LHCN-M2 (cell line): ENCODE measurements at regions not wholly inside any gene's neighbourhood (a gene's known extent, or its start where the extent isn't known, plus 50 kb on each side); places are given as distances from the start of the nearest gene placed in this dataset.
"Not testable (repeated sequence)": the region's sequence is repeated elsewhere in the genome, so short reads cannot be mapped to it uniquely, and the experiment has no call there.

ENCODE experiments used
- DNase-seq: peaks from one replicate; pipeline ENCODE4 v3.0.0-alpha.2; 2012; ENCODE audit warnings: low read depth

DNA sequence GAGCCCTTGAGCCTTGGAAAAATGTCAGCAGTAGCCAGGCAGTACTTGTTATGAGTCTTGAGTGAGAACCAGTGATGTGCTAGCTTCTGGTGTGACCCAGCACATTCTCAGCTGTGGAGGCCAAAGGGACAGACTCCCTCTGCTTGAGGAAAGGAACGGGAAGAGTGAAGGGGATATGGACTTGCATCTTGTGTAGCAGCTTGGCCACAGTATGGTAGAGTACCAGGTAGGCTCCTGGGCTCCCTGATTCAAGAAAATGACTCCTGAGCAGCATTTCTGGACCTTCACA is 1601.9 kb upstream of the ADGRL3 start:
- DNase-seq = no peak

DNA sequence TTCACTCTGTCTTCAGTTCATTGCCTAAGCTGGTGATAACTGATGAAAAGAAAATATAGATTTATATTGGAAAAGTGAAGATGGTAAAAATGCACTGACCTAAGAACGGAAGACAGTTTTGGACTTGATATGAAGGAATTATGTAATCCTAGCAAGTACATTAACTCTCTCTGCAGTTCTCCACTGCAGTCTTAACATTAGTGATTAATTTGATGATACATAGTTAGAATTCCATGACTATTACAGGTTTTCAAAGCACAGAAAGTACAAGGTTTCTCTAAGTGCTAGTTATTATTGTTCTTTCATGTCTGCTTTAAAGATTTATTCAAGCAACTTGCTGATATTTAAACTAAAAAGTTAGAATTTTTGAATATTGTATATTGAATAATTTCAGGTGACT is 1591.7 kb upstream of the ADGRL3 start:
- peak; percentile 38 for DNase-seq

DNA sequence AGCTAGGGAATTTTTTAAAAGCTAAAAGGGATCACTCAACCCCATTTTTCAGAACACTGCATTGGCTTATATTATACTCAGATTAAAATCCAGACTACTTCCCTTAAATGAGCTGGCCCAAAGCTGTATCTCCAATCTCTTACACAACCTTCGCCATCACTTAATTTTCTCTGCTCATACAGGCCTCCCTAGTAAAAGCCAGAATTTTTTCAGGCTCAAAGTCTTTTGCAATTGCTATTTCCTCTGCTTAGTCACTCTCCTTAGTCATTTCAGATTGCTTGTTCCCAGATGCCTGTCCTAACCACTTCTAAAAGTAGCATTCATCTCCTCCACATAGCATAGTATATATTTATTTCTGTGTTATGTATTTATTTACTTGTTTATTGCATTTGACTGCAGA is 1587.9 kb upstream of the ADGRL3 start:
- DNase-seq = peak; percentile 88

DNA sequence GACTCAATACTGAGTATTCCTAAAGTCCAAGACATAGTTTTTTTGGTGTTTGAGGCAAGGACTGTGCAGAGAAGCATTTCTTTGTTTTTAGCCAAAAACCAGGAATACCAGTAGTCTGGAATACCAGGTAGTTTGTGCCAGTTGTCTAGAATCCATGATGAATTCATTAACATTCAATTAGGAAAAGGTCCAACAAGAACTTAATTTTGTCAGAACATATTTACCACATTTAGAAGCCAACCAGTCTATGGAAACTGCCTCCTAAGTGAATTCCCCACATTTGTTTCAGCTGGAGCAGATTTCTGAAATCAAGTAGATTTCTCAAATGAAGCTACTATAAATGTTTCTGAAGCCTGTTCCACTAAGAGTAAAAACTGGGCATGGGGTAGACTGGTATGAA is 1584.8 kb upstream of the ADGRL3 start:
- no peak for DNase-seq

DNA sequence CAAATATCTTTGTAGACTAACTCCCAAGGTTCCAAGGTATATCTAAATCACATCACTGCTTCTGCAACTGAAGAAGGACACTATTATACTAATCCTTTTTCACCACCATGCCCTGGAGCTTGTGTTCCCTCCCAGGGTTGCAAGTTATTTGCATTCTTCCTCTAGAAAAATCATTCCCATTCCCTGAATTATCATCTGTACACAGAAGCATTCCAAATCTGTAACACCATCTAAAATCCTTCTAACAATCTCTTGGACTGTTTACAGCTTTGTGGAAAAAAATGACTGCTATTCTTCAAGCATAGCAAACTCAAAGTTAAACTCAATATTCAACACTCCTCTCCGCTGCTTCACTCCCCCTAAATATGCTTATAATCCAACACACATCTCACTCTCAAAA is 1570.8 kb upstream of the ADGRL3 start:
- DNase-seq = no peak

DNA sequence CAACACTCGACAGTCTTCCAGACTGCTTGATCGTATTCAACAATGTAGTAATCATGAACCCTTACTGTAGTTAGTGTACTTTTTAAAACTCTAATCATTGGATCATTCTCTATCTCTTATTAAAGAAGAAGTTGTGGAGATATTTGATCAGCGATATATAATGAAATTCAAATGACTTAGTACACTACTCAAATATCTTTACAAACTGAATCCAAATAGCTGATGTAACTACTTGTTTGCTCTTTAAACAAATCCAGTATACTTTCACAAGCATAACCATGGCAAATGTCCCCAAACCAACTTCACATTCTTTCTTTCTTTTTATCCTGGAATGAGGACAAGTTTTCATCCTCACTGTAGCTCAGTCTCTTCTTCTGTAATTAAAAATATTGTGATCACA is 1569.9 kb upstream of the ADGRL3 start:
- no peak for DNase-seq

DNA sequence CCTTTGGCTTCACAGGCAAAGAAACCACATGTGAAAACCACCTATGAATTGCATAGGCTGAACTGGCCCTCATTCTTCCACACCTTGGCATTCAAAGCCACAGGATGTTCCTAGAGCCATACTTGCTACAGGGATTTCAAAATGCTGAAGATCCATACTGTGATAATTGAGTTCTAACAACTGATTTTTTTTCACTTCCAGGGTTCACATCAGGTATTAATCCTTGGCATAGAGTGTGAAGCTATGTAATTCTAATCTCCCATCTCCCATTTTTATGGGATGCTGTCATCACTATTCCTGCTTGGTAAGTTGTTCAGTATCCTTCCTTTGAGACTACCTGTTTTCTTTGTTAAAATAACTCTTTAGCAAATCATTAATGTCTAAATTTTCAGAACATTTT is 1569.2 kb upstream of the ADGRL3 start:
- no peak for DNase-seq

DNA sequence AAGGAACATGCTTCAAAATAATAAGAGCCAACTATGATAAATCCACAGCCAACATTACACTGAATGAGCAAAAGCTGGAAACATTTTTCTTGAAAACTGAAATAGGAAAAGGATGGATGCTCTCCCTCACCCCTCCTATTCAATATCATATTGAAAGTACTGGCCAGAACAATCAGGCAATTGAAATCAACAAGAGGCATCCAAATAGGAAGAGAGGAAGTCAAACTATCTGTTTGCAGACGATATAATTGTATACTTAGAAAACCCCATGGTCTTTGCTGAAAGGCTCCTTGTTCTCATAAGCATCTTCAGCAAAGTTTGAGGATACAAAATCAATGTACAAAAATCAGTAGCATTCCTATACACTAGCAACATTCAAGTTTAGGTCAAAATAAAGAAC is 1562.5 kb upstream of the ADGRL3 start:
- no peak for DNase-seq

DNA sequence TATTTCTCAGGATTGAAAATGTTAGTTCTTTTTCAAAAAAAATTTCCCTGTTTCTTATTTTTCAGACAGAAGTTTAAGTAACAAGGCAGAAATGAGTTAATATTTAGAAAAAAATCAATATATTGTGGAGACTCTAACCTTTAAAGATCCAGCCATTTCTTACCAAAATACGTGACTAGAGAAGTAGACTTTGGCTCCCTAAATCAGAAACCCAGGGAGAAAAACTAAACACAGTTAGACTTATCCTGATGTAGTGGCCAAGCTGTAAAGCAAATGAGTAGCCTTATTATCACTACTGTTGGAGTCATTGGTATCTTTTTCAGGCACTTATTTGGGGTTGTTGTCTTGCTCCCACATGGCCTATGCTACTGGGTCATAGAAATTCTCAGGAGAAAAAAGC is 1556.4 kb upstream of the ADGRL3 start:
- no peak for DNase-seq

DNA sequence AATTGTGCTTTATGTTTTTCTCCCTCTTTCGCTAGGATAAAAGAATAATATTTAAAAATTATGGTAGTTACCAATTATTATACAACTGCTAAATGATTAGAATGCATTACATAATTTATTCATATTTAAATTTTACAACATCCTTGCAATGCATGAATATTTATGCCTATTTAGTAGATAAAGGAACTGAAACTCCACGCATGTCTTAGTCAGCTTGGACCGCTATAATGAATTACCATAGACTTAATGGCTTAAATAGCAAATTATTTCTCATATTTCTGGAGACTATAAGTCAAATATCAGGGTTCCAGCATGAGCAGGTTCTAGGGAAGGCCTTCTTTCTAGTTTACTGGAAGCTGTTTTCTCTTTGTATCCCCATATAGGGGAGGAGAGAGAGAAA is 1555.4 kb upstream of the ADGRL3 start:
- no peak for DNase-seq

DNA sequence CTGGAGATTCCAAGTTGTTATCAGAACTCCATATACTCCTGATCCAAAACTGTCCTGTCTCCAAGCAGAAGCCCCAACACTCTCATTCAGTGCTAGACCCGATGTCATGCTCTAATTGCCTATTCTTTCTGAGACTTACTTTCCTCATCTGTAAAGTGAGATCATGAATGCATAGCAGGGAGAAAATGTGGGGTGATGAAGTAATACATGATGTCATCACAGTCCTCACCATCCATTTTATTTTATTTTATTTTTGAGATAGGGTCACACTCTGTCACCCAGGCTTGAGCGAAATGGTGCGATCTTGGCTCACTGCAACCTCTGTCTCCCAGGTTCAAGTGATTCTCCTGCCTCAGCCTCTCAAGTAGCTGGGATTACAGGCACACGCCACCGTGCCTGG is 1554.0 kb upstream of the ADGRL3 start:
- no peak for DNase-seq

DNA sequence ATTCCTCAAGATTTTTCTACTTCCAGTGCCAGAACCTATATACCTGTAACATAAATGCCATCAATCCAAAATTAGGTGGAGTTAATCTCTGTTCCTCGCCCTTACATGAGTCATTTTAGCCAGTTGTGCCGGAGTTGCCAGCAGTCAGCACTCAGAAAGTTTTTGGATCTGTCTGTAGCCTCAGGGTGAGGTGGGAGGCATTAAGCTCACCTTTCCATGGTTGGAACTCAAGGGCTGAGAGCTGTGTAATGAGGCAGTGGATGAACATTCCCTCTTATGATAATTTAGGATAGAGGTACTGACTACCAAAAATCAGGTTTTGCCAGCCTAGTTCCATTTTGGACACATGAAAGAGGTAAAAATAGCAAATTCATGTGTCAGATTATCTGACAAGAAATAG is 1553.1 kb upstream of the ADGRL3 start:
- DNase-seq = no peak

DNA sequence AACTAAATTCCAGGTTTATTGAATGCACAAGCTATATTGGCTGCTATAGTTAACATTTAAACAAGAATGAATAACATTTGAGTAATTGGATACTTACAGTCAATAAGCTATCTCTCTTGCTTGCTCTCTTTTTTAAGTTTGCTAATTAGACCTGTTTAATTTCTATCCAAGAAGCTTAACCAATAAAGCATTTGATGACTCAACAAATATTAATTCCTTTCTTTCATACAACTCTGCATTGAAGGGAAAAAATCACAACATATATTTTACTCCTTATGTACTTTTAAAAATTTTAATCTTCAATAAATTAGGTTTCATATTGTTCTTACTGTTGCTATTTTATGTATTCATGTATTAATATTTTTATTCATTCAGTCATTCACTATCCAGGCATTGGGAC is 1552.6 kb upstream of the ADGRL3 start:
- no peak for DNase-seq

DNA sequence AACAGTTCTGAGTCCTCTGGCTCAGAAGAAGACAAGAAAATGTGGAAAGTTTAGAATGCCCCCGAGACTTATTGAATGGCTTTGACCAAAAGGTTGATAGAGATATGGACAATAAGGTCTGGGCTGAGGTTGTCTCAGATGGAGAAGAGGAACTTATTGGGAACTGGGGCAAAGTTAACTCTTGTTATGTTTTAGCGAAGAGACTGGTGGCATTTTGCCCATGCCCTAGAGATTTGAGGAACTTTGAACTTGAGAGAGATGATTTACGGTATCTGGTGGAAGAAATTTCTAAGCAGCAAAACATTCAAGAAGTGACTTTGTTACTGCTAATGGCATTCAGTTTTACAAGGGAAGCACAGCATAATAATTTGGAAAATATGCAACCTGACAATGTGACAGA is 1549.3 kb upstream of the ADGRL3 start:
- DNase-seq = no peak

DNA sequence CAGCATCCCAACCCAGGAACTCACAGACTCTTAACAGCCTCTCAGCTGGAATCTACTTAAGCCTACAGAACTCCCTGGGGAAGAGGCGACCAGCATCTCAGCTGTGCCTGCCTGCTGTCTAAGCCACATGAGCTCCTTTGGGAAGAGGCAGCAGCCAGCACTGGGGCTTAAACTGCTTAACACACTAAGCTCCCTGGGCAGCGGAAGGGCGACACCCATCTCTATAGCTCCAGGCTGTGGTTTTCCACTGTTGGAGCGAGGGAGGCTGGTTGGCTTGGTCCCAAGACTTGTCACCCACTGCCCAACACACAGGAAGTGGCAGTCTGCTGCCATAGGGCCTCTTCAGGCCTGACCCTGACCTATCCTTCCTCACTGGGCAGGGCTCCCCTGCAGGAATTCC is 1544.1 kb upstream of the ADGRL3 start:
- peak; percentile 20 for DNase-seq

DNA sequence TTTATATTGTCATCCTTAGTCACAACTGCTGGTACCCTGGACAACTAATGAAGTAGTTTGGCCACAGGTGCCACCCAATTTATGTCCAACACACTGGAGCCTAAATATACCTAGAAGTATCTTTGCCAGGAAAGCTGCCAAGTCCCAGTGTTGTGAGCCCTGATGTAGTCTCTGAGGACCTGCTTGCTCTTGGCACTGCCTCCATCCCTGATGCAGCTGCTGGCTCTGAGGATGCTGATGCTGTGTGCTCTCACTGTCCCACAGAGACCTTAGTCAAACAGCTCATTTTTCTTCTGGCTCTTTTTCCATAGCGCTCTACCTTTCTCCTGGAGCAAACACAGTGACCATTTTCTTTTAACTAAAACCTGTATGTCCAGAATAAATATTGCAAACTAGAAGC is 1535.4 kb upstream of the ADGRL3 start:
- no peak for DNase-seq

DNA sequence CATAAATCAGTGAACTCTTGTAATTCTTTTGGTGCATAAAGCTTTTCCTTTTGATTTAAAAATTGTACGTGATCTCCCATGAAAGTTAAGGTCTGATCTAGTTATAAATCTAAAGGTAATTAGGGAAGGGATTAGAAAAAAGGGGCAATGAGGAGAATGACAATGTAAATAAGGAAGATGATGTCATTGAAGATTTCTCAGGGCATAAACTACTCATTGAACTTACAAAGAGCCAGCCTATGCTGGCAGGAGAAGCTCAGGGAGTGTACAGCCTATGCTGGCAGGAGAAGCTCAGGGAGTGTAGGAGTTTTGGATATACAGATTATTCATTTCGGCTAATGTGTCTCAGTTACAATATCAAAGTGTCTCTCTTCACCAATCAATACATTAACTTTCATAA is 1533.5 kb upstream of the ADGRL3 start:
- DNase-seq = no peak

DNA sequence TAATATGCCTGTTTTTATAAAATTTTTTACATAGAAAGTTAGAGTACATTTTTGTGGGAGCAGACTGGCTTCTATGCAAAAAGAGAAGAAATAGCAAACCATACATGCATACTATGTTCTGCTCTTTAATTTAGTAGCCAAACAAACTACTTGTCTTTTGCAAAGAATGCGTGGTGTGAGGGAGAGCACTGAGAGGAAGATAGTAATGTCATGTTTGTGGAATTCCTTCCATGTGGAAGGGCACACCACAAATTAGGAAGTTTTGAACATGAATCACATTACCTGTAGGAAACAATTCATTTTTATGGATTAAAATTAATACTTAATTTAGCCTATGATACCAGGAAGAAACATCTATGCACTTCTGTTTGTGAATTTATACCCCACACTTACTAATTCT is 1529.1 kb upstream of the ADGRL3 start:
- no peak for DNase-seq

DNA sequence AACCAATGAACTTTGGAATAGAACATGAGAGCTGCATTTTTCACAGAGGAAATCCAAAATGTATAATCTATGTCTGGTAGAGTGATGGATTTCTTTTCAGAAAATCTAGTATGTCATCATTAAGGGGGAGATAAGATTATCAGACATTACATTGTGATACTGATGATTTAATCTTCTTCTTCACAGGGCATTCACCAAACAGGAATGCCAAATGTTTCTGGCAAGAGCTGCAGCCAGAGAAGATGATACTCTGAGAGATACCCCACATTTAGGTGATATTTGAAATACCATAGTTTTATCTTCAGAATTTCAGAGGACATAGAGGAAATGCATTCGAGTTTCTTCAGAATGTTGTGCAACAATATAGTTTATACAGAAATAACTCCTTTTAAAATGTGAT is 1523.7 kb upstream of the ADGRL3 start:
- DNase-seq = no peak

DNA sequence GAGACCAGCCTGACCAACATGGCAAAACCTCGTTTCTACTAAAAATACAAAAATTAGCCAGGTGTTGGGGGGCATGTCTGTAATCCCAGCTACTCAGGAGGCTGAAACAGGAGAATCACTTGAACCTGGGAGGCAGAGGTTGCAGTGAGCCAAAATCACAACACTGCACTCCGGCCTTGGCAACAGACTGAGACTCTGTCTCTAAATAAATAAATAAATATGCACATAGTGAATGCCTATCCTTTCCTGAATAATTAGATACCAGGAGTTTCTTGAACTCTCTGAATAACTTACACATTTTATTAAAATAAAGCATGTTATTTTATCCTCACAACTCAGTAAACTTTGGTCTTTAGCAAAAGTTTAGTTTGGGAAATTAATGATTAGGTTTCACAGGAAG is 1523.1 kb upstream of the ADGRL3 start:
- not testable (repeated sequence) for DNase-seq

DNA sequence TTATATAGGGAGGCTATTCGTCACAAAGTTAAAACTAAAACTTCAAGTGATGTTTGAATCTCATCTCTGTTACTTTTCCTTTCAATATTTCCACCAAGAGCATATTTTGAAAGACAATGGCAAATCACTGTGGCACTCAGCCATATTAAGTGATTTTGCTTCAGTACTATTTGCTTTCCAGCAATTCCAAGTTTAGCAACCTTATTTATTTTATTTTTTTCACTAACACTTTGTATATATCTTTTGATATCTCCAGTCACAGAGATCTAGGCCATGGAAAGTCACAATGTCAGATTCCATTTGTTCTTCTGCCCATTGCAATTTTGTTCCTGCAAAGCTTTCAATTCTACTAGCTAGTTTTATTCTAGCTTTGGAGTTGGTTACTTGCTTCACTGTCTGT is 1514.5 kb upstream of the ADGRL3 start:
- no peak for DNase-seq

DNA sequence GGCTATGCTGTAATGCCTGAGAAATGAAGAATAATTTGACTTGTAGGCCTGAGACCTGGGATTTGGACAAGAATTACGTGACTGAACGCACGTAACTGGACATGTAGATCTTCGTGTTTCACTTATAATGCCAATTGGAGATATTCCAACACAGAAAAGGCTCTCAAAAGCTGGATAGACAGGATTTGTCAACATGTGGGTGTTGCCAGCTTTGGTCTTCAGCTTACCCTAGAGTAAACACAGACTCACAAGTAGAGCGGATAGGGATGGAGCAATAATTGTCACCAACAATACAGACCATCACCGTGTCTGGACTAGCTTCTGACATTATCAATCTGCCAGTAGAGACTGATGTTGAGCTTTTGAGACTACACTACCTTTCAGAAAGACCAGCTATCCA is 1511.0 kb upstream of the ADGRL3 start:
- DNase-seq = no peak

DNA sequence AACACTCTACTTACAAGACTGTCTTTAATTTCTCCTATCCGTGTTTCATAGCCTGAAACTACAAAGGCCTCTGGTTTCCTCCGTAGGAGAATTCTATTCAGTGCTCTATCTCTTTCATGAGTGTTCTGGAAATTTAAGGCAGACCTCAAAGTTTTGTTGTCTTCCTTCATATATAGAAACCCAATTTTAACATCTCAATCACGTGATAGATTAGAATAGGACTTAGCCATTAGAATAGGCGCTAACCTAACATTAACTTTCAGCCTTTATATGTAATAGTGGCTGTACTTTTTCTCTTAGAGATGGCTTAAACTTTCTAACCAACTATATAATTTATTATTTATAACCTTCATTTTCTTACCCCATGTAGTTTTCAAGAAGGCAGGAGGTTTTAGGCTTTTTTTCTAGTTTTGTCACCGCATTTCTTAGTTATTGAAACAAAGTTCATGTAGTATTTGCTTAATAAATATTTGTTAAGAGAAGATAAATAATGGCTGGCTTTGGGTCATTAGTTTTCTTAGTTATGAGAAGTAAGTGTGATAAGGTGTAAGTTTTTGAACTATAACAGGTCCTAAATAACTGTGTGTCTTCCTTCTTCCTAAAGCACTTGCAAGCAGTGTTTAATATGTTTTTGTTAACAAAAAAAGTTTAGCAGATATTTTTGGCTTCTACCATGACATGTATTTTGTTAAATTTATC is 1504.6 kb upstream of the ADGRL3 start:
- DNase-seq = no peak

DNA sequence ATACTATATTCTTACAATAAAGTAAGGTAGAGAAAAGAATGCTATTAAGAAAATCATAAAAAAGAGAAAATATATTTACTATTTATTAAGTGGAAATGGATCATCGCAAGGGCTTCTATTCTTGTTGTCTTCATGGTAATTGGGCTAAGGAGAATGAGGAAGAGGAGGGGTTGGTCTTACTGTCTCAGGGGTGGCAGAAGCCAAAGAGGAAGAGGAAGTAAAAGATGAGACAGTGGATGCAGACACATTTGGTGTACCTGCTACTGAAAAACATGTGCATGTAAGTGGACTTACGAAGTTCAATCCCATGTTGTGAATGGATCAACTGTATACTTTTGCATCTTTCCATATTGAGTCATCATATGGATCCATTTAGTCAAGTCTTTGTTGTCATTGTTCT is 1502.1 kb upstream of the ADGRL3 start:
- DNase-seq = no peak

DNA sequence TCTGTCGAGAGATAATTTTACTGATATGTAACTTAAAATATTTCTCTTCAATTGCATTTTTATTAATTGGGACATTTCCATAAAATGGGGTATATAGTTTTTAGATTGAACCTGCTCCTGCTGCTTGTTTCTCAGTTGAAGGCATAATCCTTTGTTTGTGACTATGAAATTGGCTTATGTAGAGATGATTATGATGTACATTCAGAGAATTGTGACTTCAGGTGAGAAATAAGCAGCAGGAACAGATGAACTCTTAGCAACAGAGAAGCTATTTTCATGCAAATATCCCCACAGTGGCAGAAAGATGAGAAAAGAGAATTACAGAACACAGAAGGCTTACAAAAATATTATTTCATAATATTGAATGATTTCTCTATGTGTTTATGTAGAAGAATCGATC is 1499.5 kb upstream of the ADGRL3 start:
- DNase-seq = no peak
